ENCODE measurements at regions not wholly inside any gene's neighbourhood (a gene's known extent, or its start where the extent isn't known, plus 50 kb on each side); places are given as distances from the start of the nearest gene placed in this dataset.

DNA sequence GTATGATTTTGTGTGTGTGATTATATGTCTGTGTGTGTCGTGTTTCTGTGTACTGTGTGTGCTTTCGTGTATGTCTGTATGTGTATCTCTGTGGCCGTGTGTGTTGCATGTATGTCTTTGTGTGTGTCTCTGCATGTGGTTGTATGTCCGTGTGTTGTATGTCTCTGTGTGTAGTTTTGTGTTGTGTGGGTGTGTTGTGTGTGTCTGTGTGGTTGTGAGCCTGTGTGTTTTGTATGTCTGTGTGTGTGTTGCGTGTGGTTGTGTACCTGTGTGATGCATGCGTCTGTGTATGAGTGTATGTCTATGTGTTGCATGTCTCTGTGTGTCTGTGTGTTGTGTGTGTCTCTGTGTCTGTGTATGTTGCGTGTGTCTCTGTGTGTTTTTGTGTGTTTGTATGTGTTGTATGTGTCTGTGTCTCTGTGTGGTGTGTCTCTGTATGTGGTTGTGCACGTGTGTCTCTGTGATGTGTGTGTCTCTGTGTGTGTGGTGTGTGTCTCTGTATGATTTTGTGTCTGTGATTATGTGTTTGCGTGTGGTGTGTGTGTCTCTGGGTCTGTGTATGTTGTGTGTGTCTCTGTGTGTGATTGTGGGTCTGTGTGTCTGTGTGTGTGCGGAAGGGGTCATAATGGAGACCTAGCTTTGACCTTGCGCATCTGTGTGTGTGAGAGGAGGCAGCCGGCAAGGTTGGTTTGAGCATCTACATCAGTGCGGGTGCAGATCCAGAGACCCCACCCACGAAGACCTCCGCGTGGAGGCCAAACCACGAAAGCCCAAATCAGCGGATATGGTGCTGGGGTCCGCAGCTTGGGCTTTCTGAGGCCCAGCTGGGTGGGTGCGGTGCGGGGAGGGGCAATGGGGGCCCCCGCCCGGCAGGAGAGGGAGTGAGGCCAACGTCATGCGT lies 212.6 kb upstream of the GSE1 start:
- DNase-seq (peak in 1 of 2 donors; percentile 3), ATAC-seq (no peak)
- intact Hi-C loops (cut with DNase I, micrococcal nuclease): no loop called here

- intact Hi-C loops (cut with DNase I, micrococcal nuclease): no loop called here
- DNase-seq (no peak), ATAC-seq (no peak)
Measured at GRCh38 chr16:85401370-85401916, 211.7 kb upstream of the GSE1 start.

- DNase-seq (no peak), ATAC-seq (no peak)
- intact Hi-C loops (cut with DNase I, micrococcal nuclease): no loop called here
Measured at GRCh38 chr16:85401917-85402766, 211.0 kb upstream of the GSE1 start.

GRCh38 chr16:85402910-85403692 lies 210.0 kb upstream of the GSE1 start:
- DNase-seq: peak in 1 of 2 donors; percentile 14
- intact Hi-C loops (cut with DNase I, micrococcal nuclease): no loop called here
- no peak for ATAC-seq

GRCh38 chr16:85403693-85404092 lies 209.4 kb upstream of the GSE1 start:
- intact Hi-C loops (cut with DNase I, micrococcal nuclease): no loop called here
- ATAC-seq: no peak
- DNase-seq: no peak

GRCh38 chr16:85412911-85413520 lies 200.1 kb upstream of the GSE1 start:
- intact Hi-C loops (cut with DNase I, micrococcal nuclease): no loop called here
- peak in 1 of 2 donors; percentile 3 for DNase-seq
- ATAC-seq: no peak

- intact Hi-C loops (cut with DNase I, micrococcal nuclease): no loop called here
- DNase-seq (no peak), ATAC-seq (no peak)
Measured at GRCh38 chr16:85413691-85414663, 199.1 kb upstream of the GSE1 start.

- no peak for ATAC-seq
- DNase-seq: peak in 1 of 2 donors; percentile 8
- intact Hi-C loops (cut with DNase I, micrococcal nuclease): no loop called here
Measured at GRCh38 chr16:85415196-85416090, 197.7 kb upstream of the GSE1 start.

- ATAC-seq (peak; percentile 81), DNase-seq (peak; percentile 72 to 82)
- intact Hi-C loops (cut with DNase I, micrococcal nuclease): no loop called here
Measured at GRCh38 chr16:85416228-85417109, 196.7 kb upstream of the GSE1 start.

GRCh38 chr16:85417156-85417860 lies 195.8 kb upstream of the GSE1 start:
- intact Hi-C loops (cut with DNase I, micrococcal nuclease): no loop called here
- DNase-seq: peak in 1 of 2 donors; percentile 3

DNA sequence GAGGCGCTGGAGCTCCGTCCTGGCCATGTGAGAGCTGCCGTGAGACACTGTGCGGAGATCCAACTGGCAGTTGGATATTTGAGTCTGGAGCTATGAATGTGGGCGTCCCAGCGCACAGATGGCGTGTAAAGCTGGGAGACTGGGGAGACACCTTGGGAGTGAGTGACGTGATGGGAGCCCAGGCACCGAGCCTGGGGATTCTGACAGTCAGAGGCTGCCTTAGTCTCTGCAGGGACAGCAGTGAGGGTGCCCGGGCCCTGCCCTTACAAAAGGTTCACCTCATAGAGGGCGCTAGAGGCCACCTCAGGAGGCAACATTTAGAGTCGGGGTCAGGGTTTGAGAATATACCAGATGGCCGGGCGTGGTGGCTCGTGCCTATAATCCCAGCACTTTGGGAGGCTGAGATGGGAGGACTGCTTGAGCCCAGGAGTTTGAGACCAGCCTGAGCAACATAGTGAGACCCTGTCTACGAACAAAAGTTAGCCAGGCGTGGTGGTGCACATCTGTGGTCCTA lies 194.1 kb upstream of the GSE1 start:
- DNase-seq (peak in 1 of 2 donors; percentile 9), ATAC-seq (no peak)
- intact Hi-C loops (cut with DNase I, micrococcal nuclease): no loop called here

More at GRCh38 chr16:85417156-85417860, 195.8 kb upstream of the GSE1 start:
- no peak for ATAC-seq

- ATAC-seq (no peak), DNase-seq (peak in 1 of 2 donors; percentile 4)
- intact Hi-C loops (cut with DNase I, micrococcal nuclease): no loop called here
Measured at GRCh38 chr16:85419503-85420408, 193.4 kb upstream of the GSE1 start.

GRCh38 chr16:85420501-85421337 lies 192.4 kb upstream of the GSE1 start:
- DNase-seq (peak in 1 of 2 donors; percentile 76), ATAC-seq (peak; percentile 24)
- intact Hi-C loops (cut with DNase I, micrococcal nuclease): no loop called here

All from left colon (tissue), 2 donors.